Loucy (cell line): ENCODE measurements at regions not wholly inside any gene's neighbourhood (a gene's known extent, or its start where the extent isn't known, plus 50 kb on each side); places are given as distances from the start of the nearest gene placed in this dataset.

Source experiments
- EZH2phosphoT487 ChIP-seq: fragments of 200-600 bp; IDR thresholded peaks from 2 replicates; pipeline ENCODE4 v1.6.1; 2018; ENCODE audit warnings: antibody characterized with exemption, mild to moderate bottlenecking, moderate library complexity, borderline replicate concordance
- TF ChIP-seq, protein P1 (sequence below): fragments of 200-600 bp; sonication (generic); conservative IDR thresholded peaks from 2 replicates; pipeline ENCODE4 v1.5.1; 2014; ENCODE audit warnings: mild to moderate bottlenecking, antibody characterized with exemption, low read length

DNA sequence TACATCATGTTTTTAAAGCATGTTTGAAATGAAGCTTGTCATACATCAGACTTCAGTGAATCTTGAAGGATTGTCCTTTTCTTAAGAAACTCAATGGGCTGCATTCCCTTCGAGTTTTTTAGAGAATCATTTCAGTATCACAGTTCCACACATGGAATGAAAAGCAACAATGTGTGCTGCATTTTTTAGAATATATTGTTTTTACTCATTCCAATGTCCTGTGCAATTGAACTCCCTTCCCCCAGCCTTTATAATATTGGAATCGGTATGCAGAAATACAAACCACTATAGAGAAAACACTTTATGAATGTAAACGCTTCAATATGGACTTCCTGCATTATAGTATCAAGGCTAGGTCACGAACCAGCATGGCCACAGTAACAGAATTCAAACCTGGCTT is 634.4 kb downstream of the GATA3 start:
- TF ChIP-seq, protein P1, sequence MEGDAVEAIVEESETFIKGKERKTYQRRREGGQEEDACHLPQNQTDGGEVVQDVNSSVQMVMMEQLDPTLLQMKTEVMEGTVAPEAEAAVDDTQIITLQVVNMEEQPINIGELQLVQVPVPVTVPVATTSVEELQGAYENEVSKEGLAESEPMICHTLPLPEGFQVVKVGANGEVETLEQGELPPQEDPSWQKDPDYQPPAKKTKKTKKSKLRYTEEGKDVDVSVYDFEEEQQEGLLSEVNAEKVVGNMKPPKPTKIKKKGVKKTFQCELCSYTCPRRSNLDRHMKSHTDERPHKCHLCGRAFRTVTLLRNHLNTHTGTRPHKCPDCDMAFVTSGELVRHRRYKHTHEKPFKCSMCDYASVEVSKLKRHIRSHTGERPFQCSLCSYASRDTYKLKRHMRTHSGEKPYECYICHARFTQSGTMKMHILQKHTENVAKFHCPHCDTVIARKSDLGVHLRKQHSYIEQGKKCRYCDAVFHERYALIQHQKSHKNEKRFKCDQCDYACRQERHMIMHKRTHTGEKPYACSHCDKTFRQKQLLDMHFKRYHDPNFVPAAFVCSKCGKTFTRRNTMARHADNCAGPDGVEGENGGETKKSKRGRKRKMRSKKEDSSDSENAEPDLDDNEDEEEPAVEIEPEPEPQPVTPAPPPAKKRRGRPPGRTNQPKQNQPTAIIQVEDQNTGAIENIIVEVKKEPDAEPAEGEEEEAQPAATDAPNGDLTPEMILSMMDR, result no peak
- TF ChIP-seq EZH2phosphoT487, result no peak
